ENCODE measurements at regions not wholly inside any gene's neighbourhood (a gene's known extent, or its start where the extent isn't known, plus 50 kb on each side); places are given as distances from the start of the nearest gene placed in this dataset.

GRCh38 chr6:51559059-51559458, 528.4 kb downstream of the PKHD1 start:
- H3K36me3 ChIP-seq (ENCODE audit: insufficient read depth, low read length): no peaks in the 10 kb centered on the region
- TF ChIP-seq EZH2 (IDR thresholded peaks at IDR 0.05; ENCODE audit: insufficient read depth, low read length): no peak
- no peak for TF ChIP-seq CTCF (IDR thresholded peaks at IDR 0.05; ENCODE audit: insufficient read depth, low read depth, low read length)
- H3K9ac ChIP-seq (ENCODE audit: low read length): no peak overlapping the region
- H3K4me3 Mint-ChIP-seq (ENCODE audit: unreplicated experiment): no peak overlapping the region
- no peak overlapping the region for H3K27ac Mint-ChIP-seq (ENCODE audit: unreplicated experiment)
- H3K9me3 Mint-ChIP-seq (ENCODE audit: unreplicated experiment): no peaks in the 10 kb centered on the region
- no peak overlapping the region for H2AFZ ChIP-seq (ENCODE audit: low read depth, low read length)
- no peaks in the 10 kb centered on the region for H4K20me1 ChIP-seq (ENCODE audit: insufficient read depth, low read length)
- no peak overlapping the region for H3K27ac ChIP-seq (ENCODE audit: low read depth, low read length)
- DNase-seq (ENCODE audit: low read depth) (no peak), FAIRE-seq (no peak)
- H3K79me2 ChIP-seq (ENCODE audit: insufficient read depth, low read length): no peaks in the 10 kb centered on the region
- H3K4me2 ChIP-seq (ENCODE audit: low read length): no peak overlapping the region
- no peaks in the 10 kb centered on the region for H3K4me1 ChIP-seq (ENCODE audit: insufficient read depth, low read length)
- H3K9me3 ChIP-seq (ENCODE audit: insufficient read depth, low read depth, low read length): no peaks in the 10 kb centered on the region
- no peaks in the 10 kb centered on the region for H3K27me3 ChIP-seq (ENCODE audit: insufficient read depth, low read length)
- no peaks in the 10 kb centered on the region for H3K36me3 Mint-ChIP-seq (ENCODE audit: low read depth, unreplicated experiment)
- no peaks in the 10 kb centered on the region for H3K4me1 Mint-ChIP-seq (ENCODE audit: low read depth, unreplicated experiment)
- no peak overlapping the region for H3K4me3 ChIP-seq (ENCODE audit: insufficient read depth, low read depth, low read length)
- peaks cover 2% of the 10 kb centered on the region for H3K27me3 Mint-ChIP-seq (ENCODE audit: low read depth, unreplicated experiment)

GRCh38 chr6:51562198-51562597, 525.2 kb downstream of the PKHD1 start:
- H3K27ac ChIP-seq (ENCODE audit: low read depth, low read length): no peak overlapping the region
- no peak for TF ChIP-seq EZH2 (IDR thresholded peaks at IDR 0.05; ENCODE audit: insufficient read depth, low read length)

More at GRCh38 chr6:51562198-51562597, 525.2 kb downstream of the PKHD1 start:
- no peak overlapping the region for H2AFZ ChIP-seq (ENCODE audit: low read depth, low read length)
- no peaks in the 10 kb centered on the region for H3K36me3 ChIP-seq (ENCODE audit: insufficient read depth, low read length)
- no peaks in the 10 kb centered on the region for H3K4me1 Mint-ChIP-seq (ENCODE audit: low read depth, unreplicated experiment)
- H3K79me2 ChIP-seq (ENCODE audit: insufficient read depth, low read length): no peaks in the 10 kb centered on the region
- no peak overlapping the region for H3K4me2 ChIP-seq (ENCODE audit: low read length)
- no peaks in the 10 kb centered on the region for H3K9me3 ChIP-seq (ENCODE audit: insufficient read depth, low read depth, low read length)
- no peak overlapping the region for H3K27ac Mint-ChIP-seq (ENCODE audit: unreplicated experiment)
- H3K9ac ChIP-seq (ENCODE audit: low read length): no peak overlapping the region
- DNase-seq (ENCODE audit: low read depth) (no peak), FAIRE-seq (no peak)
- H3K9me3 Mint-ChIP-seq (ENCODE audit: unreplicated experiment): no peaks in the 10 kb centered on the region
- no peaks in the 10 kb centered on the region for H3K36me3 Mint-ChIP-seq (ENCODE audit: low read depth, unreplicated experiment)
- H3K4me3 Mint-ChIP-seq (ENCODE audit: unreplicated experiment): no peak overlapping the region
- no peaks in the 10 kb centered on the region for H3K4me1 ChIP-seq (ENCODE audit: insufficient read depth, low read length)
- no peak overlapping the region for H3K4me3 ChIP-seq (ENCODE audit: insufficient read depth, low read depth, low read length)
- H3K27me3 Mint-ChIP-seq (ENCODE audit: low read depth, unreplicated experiment): peaks cover 2% of the 10 kb centered on the region
- no peaks in the 10 kb centered on the region for H4K20me1 ChIP-seq (ENCODE audit: insufficient read depth, low read length)
- H3K27me3 ChIP-seq (ENCODE audit: insufficient read depth, low read length): no peaks in the 10 kb centered on the region
